GM12875 (cell line): ENCODE measurements at regions not wholly inside any gene's neighbourhood (a gene's known extent, or its start where the extent isn't known, plus 50 kb on each side); places are given as distances from the start of the nearest gene placed in this dataset.
"Not testable (repeated sequence)": the region's sequence is repeated elsewhere in the genome, so short reads cannot be mapped to it uniquely, and the experiment has no call there.

Source experiments
- H3K4me3 ChIP-seq: one replicate; pipeline ENCODE4 v1.5.1; 2011; ENCODE audit warnings: low read depth, low read length, control low read depth
- CTCF ChIP-seq: IDR thresholded peaks from 2 replicates; pipeline ENCODE4 v1.5.1; 2011; ENCODE audit warnings: low read depth, mild to moderate bottlenecking, control low read depth, inconsistent platforms, low read length, moderate library complexity, borderline replicate concordance; ENCODE audit not compliant: insufficient read depth

- TF ChIP-seq CTCF = no peak
- no peak overlapping the region for H3K4me3 ChIP-seq
Measured at GRCh38 chr6:130717657-130718056, 109.5 kb upstream of the SMLR1 start.

GRCh38 chr6:130720076-130720715, 107.0 kb upstream of the SMLR1 start:
- TF ChIP-seq CTCF = no peak
- no peak overlapping the region for H3K4me3 ChIP-seq

GRCh38 chr6:130724089-130724488, 103.1 kb upstream of the SMLR1 start:
- TF ChIP-seq CTCF = no peak
- no peak overlapping the region for H3K4me3 ChIP-seq

- H3K4me3 ChIP-seq = no peak overlapping the region
- TF ChIP-seq CTCF = no peak
Measured at GRCh38 chr6:130725551-130725950, 101.7 kb upstream of the SMLR1 start.

- H3K4me3 ChIP-seq = not testable (repeated sequence)
Measured at GRCh38 chr6:130728064-130728463, 99.1 kb upstream of the SMLR1 start.

- no peak overlapping the region for H3K4me3 ChIP-seq
- no peak for TF ChIP-seq CTCF
Measured at GRCh38 chr6:130730600-130730999, 96.6 kb upstream of the SMLR1 start.

- no peak for TF ChIP-seq CTCF
- H3K4me3 ChIP-seq = no peak overlapping the region
Measured at GRCh38 chr6:130734161-130734560, 93.0 kb upstream of the SMLR1 start.

GRCh38 chr6:130740308-130740707, 86.9 kb upstream of the SMLR1 start:
- no peak overlapping the region for H3K4me3 ChIP-seq
- TF ChIP-seq CTCF = no peak
